Coronary artery (tissue), 2 donors: ENCODE measurements at regions not wholly inside any gene's neighbourhood (a gene's known extent, or its start where the extent isn't known, plus 50 kb on each side); places are given as distances from the start of the nearest gene placed in this dataset.
"Not testable (repeated sequence)": the region's sequence is repeated elsewhere in the genome, so short reads cannot be mapped to it uniquely, and the experiment has no call there.

ENCODE experiments used
- DNase-seq: peaks from one replicate; pipeline ENCODE4 v3.0.0-alpha.2; 2017; ENCODE audit warnings: low spot score
- H3K27ac ChIP-seq, 2 donors: fragments of 200-600 bp; sonication (generic); one replicate each; pipeline ENCODE4 v1.5.1; 2016 to 2019
- H3K4me3 ChIP-seq: fragments of 200-600 bp; sonication (generic); 2 replicates; pipeline ENCODE4 v1.5.1; 2016; ENCODE audit warnings: mild to moderate bottlenecking, moderate library complexity
- CTCF ChIP-seq: fragments of 200-600 bp; sonication (generic); IDR thresholded peaks from one replicate; pipeline ENCODE4 v1.5.1; 2019; ENCODE audit warnings: antibody characterized with exemption

GRCh38 chrX:94908648-94909047 is 1234.6 kb downstream of the FAM133A start:
- no peak overlapping the region for H3K27ac ChIP-seq
- H3K4me3 ChIP-seq: no peak overlapping the region
- TF ChIP-seq CTCF: no peak
- no peak for DNase-seq

GRCh38 chrX:94914235-94914634 is 1240.2 kb downstream of the FAM133A start:
- TF ChIP-seq CTCF: no peak
- no peak for DNase-seq
- H3K27ac ChIP-seq: no peak overlapping the region
- no peak overlapping the region for H3K4me3 ChIP-seq

- DNase-seq: no peak
- no peak for TF ChIP-seq CTCF
- Histone ChIP-seq H3K27ac (no peak overlapping the region), H3K4me3 (no peak overlapping the region)
Observed at GRCh38 chrX:94932278-94932965, 1258.4 kb downstream of the FAM133A start.

- no peak overlapping the region for H3K4me3 ChIP-seq
- no peak for DNase-seq
- no peak overlapping the region for H3K27ac ChIP-seq
- no peak for TF ChIP-seq CTCF
Observed at GRCh38 chrX:94936722-94937121, 1262.7 kb downstream of the FAM133A start.

- no peak for TF ChIP-seq CTCF
- no peak for DNase-seq
Observed at GRCh38 chrX:94937491-94937890, 1263.5 kb downstream of the FAM133A start.

GRCh38 chrX:94942603-94943002 is 1268.6 kb downstream of the FAM133A start:
- H3K27ac ChIP-seq: no peak overlapping the region
- no peak overlapping the region for H3K4me3 ChIP-seq
- TF ChIP-seq CTCF: no peak
- DNase-seq: no peak

More at GRCh38 chrX:94937491-94937890, 1263.5 kb downstream of the FAM133A start:
- no peak overlapping the region for H3K4me3 ChIP-seq
- H3K27ac ChIP-seq: no peak overlapping the region

- DNase-seq: not testable (repeated sequence)
Observed at GRCh38 chrX:94946137-94946536, 1272.1 kb downstream of the FAM133A start.

More at GRCh38 chrX:94946137-94946536, 1272.1 kb downstream of the FAM133A start:
- H3K27ac ChIP-seq, H3K4me3 ChIP-seq: not testable (repeated sequence)
